DND-41 (cell line): ENCODE measurements at regions not wholly inside any gene's neighbourhood (a gene's known extent, or its start where the extent isn't known, plus 50 kb on each side); places are given as distances from the start of the nearest gene placed in this dataset.

Experiments used
- CTCF ChIP-seq: IDR thresholded peaks from 2 replicates; pipeline ENCODE4 v1.5.1; 2012; ENCODE audit warnings: borderline replicate concordance, low read length, moderate library complexity, mild to moderate bottlenecking; ENCODE audit not compliant: poor library complexity, severe bottlenecking; ENCODE audit errors: extremely low read depth
- EZH2 ChIP-seq: IDR thresholded peaks from 3 replicates; pipeline ENCODE4 v1.6.1; 2012; ENCODE audit warnings: borderline replicate concordance, low read depth, mild to moderate bottlenecking, moderate library complexity, low read length, inconsistent platforms; ENCODE audit not compliant: severe bottlenecking

GRCh38 chr2:7286120-7286519, 368.9 kb downstream of the RNF144A start:
- TF ChIP-seq CTCF (no peak), EZH2 (no peak)
